Neuronal stem cell (in vitro differentiated cells): ENCODE measurements at regions not wholly inside any gene's neighbourhood (a gene's known extent, or its start where the extent isn't known, plus 50 kb on each side); places are given as distances from the start of the nearest gene placed in this dataset.
A peak's percentile ranks its signal among the peaks of the same experiment; 100 is the strongest.

ENCODE experiments used
- DNase-seq: peaks from one replicate; pipeline ENCODE4 v3.0.0-alpha.2; 2013; ENCODE audit warnings: low spot score
- H2AFZ ChIP-seq: one replicate; pipeline ENCODE4 v1.6.1; 2013; ENCODE audit warnings: mild to moderate bottlenecking, low read length, inconsistent platforms
- H2AK5ac ChIP-seq: 2 replicates; pipeline ENCODE4 v1.6.1; 2013; ENCODE audit warnings: low read depth, mild to moderate bottlenecking, inconsistent platforms, low read length, moderate library complexity, mixed read lengths
- H2BK120ac ChIP-seq: 2 replicates; pipeline ENCODE4 v1.6.1; 2013; ENCODE audit warnings: low read depth, mild to moderate bottlenecking, inconsistent platforms, low read length, moderate library complexity, mixed read lengths
- H2BK12ac ChIP-seq: one replicate; pipeline ENCODE4 v1.6.1; 2013; ENCODE audit warnings: low read length, inconsistent platforms
- H2BK15ac ChIP-seq: 2 replicates; pipeline ENCODE4 v1.6.1; 2013; ENCODE audit warnings: mild to moderate bottlenecking, low read length, inconsistent platforms, mixed read lengths
- H2BK5ac ChIP-seq: one replicate; pipeline ENCODE4 v1.6.1; 2013; ENCODE audit warnings: inconsistent platforms, mild to moderate bottlenecking, low read length, moderate library complexity
- H3K14ac ChIP-seq: one replicate; pipeline ENCODE4 v1.6.1; 2013; ENCODE audit warnings: low read length, inconsistent platforms
- H3K18ac ChIP-seq: 2 replicates; pipeline ENCODE4 v1.6.1; 2013; ENCODE audit warnings: low read length, inconsistent platforms
- H3K23ac ChIP-seq: 2 replicates; pipeline ENCODE4 v1.6.1; 2013; ENCODE audit warnings: low read depth, mild to moderate bottlenecking, mixed read lengths, low read length, inconsistent platforms; ENCODE audit not compliant: poor library complexity
- H3K27ac ChIP-seq: replicated peaks from 3 replicates; pipeline ENCODE4 v1.5.1; 2013; ENCODE audit warnings: low read length, inconsistent platforms
- H3K27me3 ChIP-seq, 3 experiments: 2 replicates each; pipeline ENCODE4 v1.6.1; 2013; ENCODE audit warnings: low read length in 3 of 3, mild to moderate bottlenecking in 2 of 3, inconsistent platforms in 1 of 3, low read depth in 1 of 3, mixed read lengths in 1 of 3, moderate library complexity in 1 of 3; ENCODE audit not compliant: control insufficient read depth in 3 of 3, insufficient read depth in 3 of 3
- H3K36me3 ChIP-seq, 2 donors: replicated peaks in 1 of 2; 2 replicates each; pipeline ENCODE4 v1.6.1; 2013; ENCODE audit warnings: low read length in 2 of 2; ENCODE audit not compliant: control insufficient read depth in 2 of 2, insufficient read depth in 2 of 2
- H3K4ac ChIP-seq: 2 replicates; pipeline ENCODE4 v1.6.1; 2013; ENCODE audit warnings: inconsistent platforms, mild to moderate bottlenecking, low read length, moderate library complexity
- H3K4me1 ChIP-seq, 2 donors: 1 replicate in 1 of 2; 2 replicates in 1 of 2; pipeline ENCODE4 v1.6.1; 2013; ENCODE audit warnings: low read length in 2 of 2, low read depth in 1 of 2; ENCODE audit not compliant: control insufficient read depth in 2 of 2, insufficient read depth in 1 of 2
- H3K4me2 ChIP-seq: one replicate; pipeline ENCODE4 v1.6.1; 2013; ENCODE audit warnings: mild to moderate bottlenecking, low read length, inconsistent platforms; ENCODE audit not compliant: insufficient read depth, poor library complexity, severe bottlenecking
- H3K4me3 ChIP-seq, 2 donors: 2 replicates each; pipeline ENCODE4 v1.5.1; 2013; ENCODE audit warnings: low read length in 2 of 2, mild to moderate bottlenecking in 2 of 2, inconsistent platforms in 1 of 2, moderate library complexity in 1 of 2
- H3K79me1 ChIP-seq: one replicate; pipeline ENCODE4 v1.6.1; 2013; ENCODE audit warnings: low read depth, mild to moderate bottlenecking, inconsistent platforms, low read length, moderate library complexity
- H3K9ac ChIP-seq: one replicate; pipeline ENCODE4 v1.6.1; 2013; ENCODE audit warnings: mild to moderate bottlenecking, low read depth, low read length, inconsistent platforms; ENCODE audit not compliant: poor library complexity
- H3K9me3 ChIP-seq, 2 donors: replicated peaks in 1 of 2; 2 replicates each; pipeline versions ENCODE3 to v1.6.1; 2013; ENCODE audit warnings: low read length in 2 of 2, mild to moderate bottlenecking in 2 of 2, inconsistent platforms in 1 of 2, low read depth in 1 of 2, mixed read lengths in 1 of 2, moderate library complexity in 1 of 2; ENCODE audit not compliant: control insufficient read depth in 2 of 2, insufficient read depth in 1 of 2
- H4K8ac ChIP-seq: one replicate; pipeline ENCODE4 v1.6.1; 2013; ENCODE audit warnings: low read depth, mild to moderate bottlenecking, inconsistent platforms, low read length, moderate library complexity
- H4K91ac ChIP-seq: one replicate; pipeline ENCODE4 v1.6.1; 2013; ENCODE audit warnings: low read length, low read depth, mild to moderate bottlenecking, inconsistent platforms; ENCODE audit not compliant: poor library complexity
- WGBS, 2 donors: extraction: QIAGEN DNeasy Blood & Tissue Kit; methylation state at CpG; one replicate each; pipeline ENCODE4 v1.1.7; 2013; ENCODE audit warnings: missing lambda C conversion rate in 2 of 2, mixed read lengths in 1 of 2; ENCODE audit not compliant: insufficient read length in 2 of 2, insufficient replicate concordance in 1 of 2; ENCODE audit errors: extremely low coverage in 2 of 2; 5-methylcytosine and 5-hydroxymethylcytosine counted together

- Histone ChIP-seq H2BK120ac (no peak overlapping the region), H3K23ac (no peak overlapping the region), H2BK15ac (no peak overlapping the region), H3K9me3 (no peaks in the 10 kb centered on the region), H3K14ac (no peak overlapping the region), H3K4me1 (peaks cover 0 to 15% of the 10 kb centered on the region in 2 donors), H4K8ac (no peak overlapping the region), H3K9ac (no peak overlapping the region), H3K18ac (no peak overlapping the region), H3K36me3 (no peaks in the 10 kb centered on the region), H2BK5ac (no peak overlapping the region), H3K27me3 (no peaks in the 10 kb centered on the region), H3K79me1 (no peaks in the 10 kb centered on the region), H2BK12ac (no peak overlapping the region), H3K4me2 (no peak overlapping the region), H3K4me3 (no peak overlapping the region), H4K91ac (no peak overlapping the region), H2AK5ac (no peak overlapping the region), H2AFZ (no peak overlapping the region), H3K4ac (no peak overlapping the region), H3K27ac (no peak overlapping the region)
- DNase-seq = no peak
- no CpG with 5 or more reads among the region's 10 CpGs for WGBS, 2 donors
Measured at GRCh38 chr17:14792746-14793145, 472.4 kb downstream of the PMP22 start.

DNA sequence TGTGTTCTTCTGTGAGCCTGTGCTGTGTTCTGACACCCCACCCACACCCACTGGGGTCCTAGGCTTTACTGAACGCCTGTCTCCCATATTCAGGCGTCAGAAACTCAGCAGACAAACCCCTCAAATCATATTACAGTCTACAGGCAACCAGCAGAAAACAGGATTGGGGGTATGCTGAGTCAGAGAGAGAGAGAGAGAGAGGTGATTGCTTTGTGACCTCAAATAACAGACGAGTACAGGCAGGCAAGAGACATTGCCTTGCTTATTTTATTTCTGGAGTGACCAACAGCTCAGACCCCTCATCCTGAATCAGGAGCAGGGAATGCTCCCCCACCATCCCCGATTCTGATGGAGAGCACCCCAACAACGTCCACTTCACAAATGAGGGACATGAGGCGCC lies 473.9 kb downstream of the PMP22 start:
- Histone ChIP-seq H3K4me3 (no peak overlapping the region), H4K91ac (no peak overlapping the region), H3K27me3 (no peaks in the 10 kb centered on the region), H3K27ac (no peak overlapping the region), H3K4me1 (peaks cover 0 to 15% of the 10 kb centered on the region in 2 donors), H3K4me2 (no peak overlapping the region), H4K8ac (no peak overlapping the region), H2AFZ (no peak overlapping the region), H3K18ac (no peak overlapping the region), H2BK12ac (no peak overlapping the region), H2BK5ac (no peak overlapping the region), H3K9me3 (no peaks in the 10 kb centered on the region), H3K4ac (no peak overlapping the region), H2AK5ac (no peak overlapping the region), H3K23ac (no peak overlapping the region), H2BK15ac (no peak overlapping the region), H3K9ac (no peak overlapping the region), H3K36me3 (no peaks in the 10 kb centered on the region), H2BK120ac (no peak overlapping the region), H3K14ac (no peak overlapping the region), H3K79me1 (no peaks in the 10 kb centered on the region)
- no peak for DNase-seq
- no CpG with 5 or more reads among the region's 6 CpGs for WGBS, 2 donors

- Histone ChIP-seq H3K9me3 (no peaks in the 10 kb centered on the region), H3K27me3 (no peaks in the 10 kb centered on the region), H3K4ac (no peak overlapping the region), H3K9ac (no peak overlapping the region), H3K27ac (no peak overlapping the region), H3K36me3 (no peaks in the 10 kb centered on the region), H4K91ac (no peak overlapping the region), H2BK12ac (no peak overlapping the region), H3K4me2 (no peak overlapping the region), H2BK5ac (no peak overlapping the region), H2BK15ac (no peak overlapping the region), H3K18ac (no peak overlapping the region), H3K4me3 (no peak overlapping the region), H3K4me1 (peaks cover 0 to 15% of the 10 kb centered on the region in 2 donors), H3K23ac (no peak overlapping the region), H2BK120ac (no peak overlapping the region), H2AFZ (peak overlapping the region; percentile 58), H3K14ac (no peak overlapping the region), H2AK5ac (no peak overlapping the region), H4K8ac (no peak overlapping the region), H3K79me1 (no peaks in the 10 kb centered on the region)
- WGBS, 2 donors = no CpG with 5 or more reads among the region's 4 CpGs
- DNase-seq = no peak
Measured at GRCh38 chr17:14790521-14790920, 474.6 kb downstream of the PMP22 start.

DNA sequence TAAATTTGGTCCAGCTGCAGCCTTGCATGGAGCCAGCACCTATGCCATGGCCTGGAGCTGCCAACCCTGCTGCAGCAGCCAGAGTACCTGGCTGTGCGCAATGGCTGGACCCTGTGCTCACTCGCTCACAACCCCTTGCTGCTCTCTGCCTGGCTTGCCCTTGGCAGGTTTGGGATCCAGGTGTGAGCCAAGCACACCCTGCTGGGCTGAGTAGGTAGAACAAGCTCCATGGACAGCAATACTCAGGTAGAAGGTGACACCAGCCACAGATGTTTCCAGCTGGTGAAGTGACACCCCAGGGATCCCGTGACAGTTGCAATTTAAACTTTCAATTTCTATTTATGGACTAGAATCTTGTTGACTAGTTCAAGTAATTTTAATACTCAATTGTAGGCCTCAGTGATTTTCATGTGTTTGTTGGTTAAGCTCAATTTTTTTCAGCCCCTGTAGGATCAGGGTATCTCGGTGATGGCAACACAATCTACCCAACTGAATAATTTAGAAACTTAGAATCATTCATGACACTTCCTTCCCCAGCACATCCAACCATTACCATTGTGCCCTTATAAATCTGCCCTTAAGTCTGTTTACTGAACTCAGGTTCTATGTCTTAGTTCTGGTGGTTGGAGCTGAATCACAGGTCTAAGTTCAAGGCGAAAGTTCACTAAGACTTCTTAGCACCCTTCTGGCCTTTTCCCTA lies 480.0 kb downstream of the PMP22 start:
- Histone ChIP-seq H3K4me1 (peaks cover 8 to 12% of the 10 kb centered on the region in 2 donors), H2AK5ac (no peak overlapping the region), H4K8ac (no peak overlapping the region), H3K23ac (no peak overlapping the region), H2BK12ac (no peak overlapping the region), H3K4me3 (no peak overlapping the region), H3K36me3 (no peaks in the 10 kb centered on the region), H3K9me3 (peaks cover 4 to 21% of the 10 kb centered on the region in 2 donors), H4K91ac (no peak overlapping the region), H3K18ac (peak overlapping the region; percentile 5), H3K27ac (no peak overlapping the region), H2AFZ (no peak overlapping the region), H2BK15ac (no peak overlapping the region), H3K14ac (peak overlapping the region; percentile 10), H3K9ac (no peak overlapping the region), H3K27me3 (no peaks in the 10 kb centered on the region), H3K4me2 (no peak overlapping the region), H3K4ac (no peak overlapping the region), H3K79me1 (no peaks in the 10 kb centered on the region), H2BK5ac (no peak overlapping the region), H2BK120ac (no peak overlapping the region)
- DNase-seq = no peak
- WGBS, 2 donors = no CpG with 5 or more reads among the region's 5 CpGs
